ENCODE measurements at regions not wholly inside any gene's neighbourhood (a gene's known extent, or its start where the extent isn't known, plus 50 kb on each side); places are given as distances from the start of the nearest gene placed in this dataset.

GRCh38 chr3:153334558-153334957 lies 172.5 kb downstream of the RAP2B start:
- TF ChIP-seq POLR2AphosphoS5 (IDR thresholded peaks at IDR 0.05; ENCODE audit: low read depth, low read length) (no peak), TAF1 (IDR thresholded peaks at IDR 0.05; ENCODE audit: borderline replicate concordance, low read depth, low read length) (no peak)
